C4-2B (cell line): ENCODE measurements at regions not wholly inside any gene's neighbourhood (a gene's known extent, or its start where the extent isn't known, plus 50 kb on each side); places are given as distances from the start of the nearest gene placed in this dataset.

ENCODE experiments used
- CTCF ChIP-seq: fragments of 450-650 bp; conservative IDR thresholded peaks from 2 replicates; pipeline ENCODE4 v1.5.1; 2017; ENCODE audit warnings: mild to moderate bottlenecking
- ZFX ChIP-seq: fragments of 450-650 bp; IDR thresholded peaks from 2 replicates; pipeline ENCODE4 v1.6.1; 2017

- TF ChIP-seq CTCF (no peak), ZFX (no peak)
Observed at GRCh38 chr1:72526926-72527325, 244.6 kb upstream of the NEGR1 start.
